MM.1S (cell line): ENCODE measurements at regions not wholly inside any gene's neighbourhood (a gene's known extent, or its start where the extent isn't known, plus 50 kb on each side); places are given as distances from the start of the nearest gene placed in this dataset.

Experiments
- EZH2 ChIP-seq: fragments of 300-600 bp; sonication (generic); optimal IDR thresholded peaks from 2 replicates; pipeline ENCODE3; 2017; ENCODE audit warnings: low read depth, mild to moderate bottlenecking, antibody characterized with exemption, low read length, mixed read lengths
- TF ChIP-seq, protein P1 (sequence below): fragments of 300-600 bp; sonication (generic); IDR thresholded peaks from 2 replicates; pipeline ENCODE4 v1.5.1; 2016; ENCODE audit warnings: antibody characterized with exemption, low read length, mixed read lengths

DNA sequence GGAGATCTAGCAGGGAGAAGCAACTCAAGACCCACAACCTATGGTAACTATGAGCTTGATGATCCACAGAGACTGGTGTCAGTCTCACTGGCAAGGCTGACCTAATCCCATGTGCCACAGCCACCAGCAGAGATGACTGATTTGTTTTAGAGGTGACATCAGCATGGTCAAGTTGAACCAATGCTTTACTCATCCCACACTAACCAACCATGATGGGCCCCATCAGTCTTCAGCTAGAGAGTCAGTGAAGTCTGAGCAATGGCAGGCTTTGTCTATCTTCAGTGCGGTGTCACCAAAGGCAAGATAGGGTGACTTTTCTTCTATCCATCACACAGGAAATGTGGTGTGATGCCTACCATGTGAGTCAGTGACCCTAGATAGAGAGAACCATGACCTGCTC is 1470.7 kb downstream of the NCAM2 start:
- TF ChIP-seq, protein P1, sequence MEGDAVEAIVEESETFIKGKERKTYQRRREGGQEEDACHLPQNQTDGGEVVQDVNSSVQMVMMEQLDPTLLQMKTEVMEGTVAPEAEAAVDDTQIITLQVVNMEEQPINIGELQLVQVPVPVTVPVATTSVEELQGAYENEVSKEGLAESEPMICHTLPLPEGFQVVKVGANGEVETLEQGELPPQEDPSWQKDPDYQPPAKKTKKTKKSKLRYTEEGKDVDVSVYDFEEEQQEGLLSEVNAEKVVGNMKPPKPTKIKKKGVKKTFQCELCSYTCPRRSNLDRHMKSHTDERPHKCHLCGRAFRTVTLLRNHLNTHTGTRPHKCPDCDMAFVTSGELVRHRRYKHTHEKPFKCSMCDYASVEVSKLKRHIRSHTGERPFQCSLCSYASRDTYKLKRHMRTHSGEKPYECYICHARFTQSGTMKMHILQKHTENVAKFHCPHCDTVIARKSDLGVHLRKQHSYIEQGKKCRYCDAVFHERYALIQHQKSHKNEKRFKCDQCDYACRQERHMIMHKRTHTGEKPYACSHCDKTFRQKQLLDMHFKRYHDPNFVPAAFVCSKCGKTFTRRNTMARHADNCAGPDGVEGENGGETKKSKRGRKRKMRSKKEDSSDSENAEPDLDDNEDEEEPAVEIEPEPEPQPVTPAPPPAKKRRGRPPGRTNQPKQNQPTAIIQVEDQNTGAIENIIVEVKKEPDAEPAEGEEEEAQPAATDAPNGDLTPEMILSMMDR = no peak
- no peak for TF ChIP-seq EZH2
